ENCODE measurements at regions not wholly inside any gene's neighbourhood (a gene's known extent, or its start where the extent isn't known, plus 50 kb on each side); places are given as distances from the start of the nearest gene placed in this dataset.

- TF ChIP-seq CTCF (IDR thresholded peaks at IDR 0.05) (no peak), TCF7L2 (IDR thresholded peaks at IDR 0.05; ENCODE audit: low read depth, low read length) (no peak)
These were observed 1124.7 kb upstream of the ACVR2A start for GRCh38 chr2:146720170-146720569.
